T-helper 2 cell treated with Interferon-gamma antibody and Interleukin-4, amounts not matched to agents 5 μg/mL and 100 μg/mL, for 36 hours (primary cell): ENCODE measurements at regions not wholly inside any gene's neighbourhood (a gene's known extent, or its start where the extent isn't known, plus 50 kb on each side); places are given as distances from the start of the nearest gene placed in this dataset.
"Not testable (repeated sequence)": the region's sequence is repeated elsewhere in the genome, so short reads cannot be mapped to it uniquely, and the experiment has no call there.

Source experiments
- DNase-seq: peaks from one replicate; pipeline ENCODE4 v3.0.0; 2021; ENCODE audit warnings: low spot score
- H3K27ac Mint-ChIP-seq: one replicate; pipeline ENCODE4 v1.8.0; 2021; ENCODE audit warnings: mild to moderate bottlenecking, mixed read lengths
- H3K27me3 Mint-ChIP-seq: one replicate; pipeline ENCODE4 v1.8.0; 2021; ENCODE audit warnings: low read depth, mixed read lengths
- H3K36me3 Mint-ChIP-seq: one replicate; pipeline ENCODE4 v1.8.0; 2021; ENCODE audit warnings: low read depth, mixed read lengths
- H3K4me1 Mint-ChIP-seq: one replicate; pipeline ENCODE4 v1.8.0; 2021; ENCODE audit warnings: low read depth, mixed read lengths
- H3K4me3 Mint-ChIP-seq: one replicate; pipeline ENCODE4 v1.8.0; 2022; ENCODE audit warnings: mild to moderate bottlenecking, moderate library complexity, mixed read lengths
- H3K9me3 Mint-ChIP-seq: one replicate; pipeline ENCODE4 v1.8.0; 2021; ENCODE audit warnings: mixed read lengths

- Mint-ChIP-seq H3K9me3 (no peaks in the 10 kb centered on the region), H3K4me3 (peak overlapping the region; percentile 53), H3K27me3 (peaks cover 14% of the 10 kb centered on the region), H3K27ac (no peak overlapping the region), H3K36me3 (no peaks in the 10 kb centered on the region), H3K4me1 (peaks cover 28% of the 10 kb centered on the region)
- DNase-seq, result no peak
Observed at GRCh38 chr7:142496545-142496991, 238.7 kb upstream of the PRSS58 start.

GRCh38 chr7:142495879-142496278 is 238.0 kb upstream of the PRSS58 start:
- H3K4me3 Mint-ChIP-seq, DNase-seq, H3K36me3 Mint-ChIP-seq, H3K9me3 Mint-ChIP-seq, H3K27ac Mint-ChIP-seq: not testable (repeated sequence)
- H3K27me3 Mint-ChIP-seq, result peaks cover 17% of the 10 kb centered on the region
- peaks cover 26% of the 10 kb centered on the region for H3K4me1 Mint-ChIP-seq

GRCh38 chr7:142495301-142495700 is 237.4 kb upstream of the PRSS58 start:
- Mint-ChIP-seq H3K4me1 (peaks cover 21% of the 10 kb centered on the region), H3K27me3 (peaks cover 17% of the 10 kb centered on the region)
- not testable (repeated sequence) for DNase-seq, H3K9me3 Mint-ChIP-seq, H3K27ac Mint-ChIP-seq, H3K36me3 Mint-ChIP-seq, H3K4me3 Mint-ChIP-seq

- Mint-ChIP-seq H3K27ac (no peak overlapping the region), H3K4me3 (no peak overlapping the region)
- no peak for DNase-seq
Observed at GRCh38 chr7:142494021-142494420, 236.2 kb upstream of the PRSS58 start.

GRCh38 chr7:142488842-142489241 is 231.0 kb upstream of the PRSS58 start:
- no peaks in the 10 kb centered on the region for H3K36me3 Mint-ChIP-seq
- peaks cover 8% of the 10 kb centered on the region for H3K4me1 Mint-ChIP-seq
- DNase-seq, result no peak
- H3K4me3 Mint-ChIP-seq, result no peak overlapping the region
- H3K27ac Mint-ChIP-seq, result no peak overlapping the region
- no peaks in the 10 kb centered on the region for H3K9me3 Mint-ChIP-seq
- peaks cover 5% of the 10 kb centered on the region for H3K27me3 Mint-ChIP-seq

More at GRCh38 chr7:142494021-142494420, 236.2 kb upstream of the PRSS58 start:
- Mint-ChIP-seq H3K36me3 (no peaks in the 10 kb centered on the region), H3K27me3 (peaks cover 19% of the 10 kb centered on the region), H3K4me1 (peaks cover 15% of the 10 kb centered on the region), H3K9me3 (no peaks in the 10 kb centered on the region)

- no peak for DNase-seq
- H3K36me3 Mint-ChIP-seq, result no peaks in the 10 kb centered on the region
Observed at GRCh38 chr7:142488036-142488633, 230.3 kb upstream of the PRSS58 start.

GRCh38 chr7:142487565-142487964 is 229.7 kb upstream of the PRSS58 start:
- H3K4me3 Mint-ChIP-seq, H3K27ac Mint-ChIP-seq, H3K27me3 Mint-ChIP-seq, H3K36me3 Mint-ChIP-seq, DNase-seq, H3K9me3 Mint-ChIP-seq: not testable (repeated sequence)
- peaks cover 14% of the 10 kb centered on the region for H3K4me1 Mint-ChIP-seq

More at GRCh38 chr7:142488036-142488633, 230.3 kb upstream of the PRSS58 start:
- Mint-ChIP-seq H3K27ac (no peak overlapping the region), H3K27me3 (peaks cover 5% of the 10 kb centered on the region), H3K4me1 (peaks cover 10% of the 10 kb centered on the region), H3K9me3 (no peaks in the 10 kb centered on the region), H3K4me3 (no peak overlapping the region)

- Mint-ChIP-seq H3K9me3 (no peaks in the 10 kb centered on the region), H3K4me3 (no peak overlapping the region), H3K27me3 (peaks cover 5% of the 10 kb centered on the region), H3K36me3 (no peaks in the 10 kb centered on the region), H3K4me1 (peaks cover 16% of the 10 kb centered on the region), H3K27ac (no peak overlapping the region)
- DNase-seq, result no peak
Observed at GRCh38 chr7:142487124-142487523, 229.3 kb upstream of the PRSS58 start.

- H3K9me3 Mint-ChIP-seq, result no peaks in the 10 kb centered on the region
- H3K27ac Mint-ChIP-seq, result peak overlapping the region; percentile 33
- H3K4me1 Mint-ChIP-seq, result peaks cover 20% of the 10 kb centered on the region
- peaks cover 2% of the 10 kb centered on the region for H3K27me3 Mint-ChIP-seq
- no peak for DNase-seq
- H3K36me3 Mint-ChIP-seq, result no peaks in the 10 kb centered on the region
- no peak overlapping the region for H3K4me3 Mint-ChIP-seq
Observed at GRCh38 chr7:142485617-142486226, 227.9 kb upstream of the PRSS58 start.

GRCh38 chr7:142483659-142484317 is 225.9 kb upstream of the PRSS58 start:
- Mint-ChIP-seq H3K27me3 (no peaks in the 10 kb centered on the region), H3K27ac (no peak overlapping the region), H3K4me3 (no peak overlapping the region), H3K9me3 (no peaks in the 10 kb centered on the region), H3K36me3 (no peaks in the 10 kb centered on the region), H3K4me1 (peaks cover 22% of the 10 kb centered on the region)
- no peak for DNase-seq

GRCh38 chr7:142482891-142483658 is 225.2 kb upstream of the PRSS58 start:
- Mint-ChIP-seq H3K4me3 (peak overlapping the region; percentile 12), H3K36me3 (no peaks in the 10 kb centered on the region), H3K27me3 (no peaks in the 10 kb centered on the region), H3K9me3 (no peaks in the 10 kb centered on the region), H3K4me1 (peaks cover 29% of the 10 kb centered on the region), H3K27ac (peak overlapping the region; percentile 84)
- DNase-seq, result peak; percentile 35

GRCh38 chr7:142481548-142481947 is 223.7 kb upstream of the PRSS58 start:
- no peaks in the 10 kb centered on the region for H3K27me3 Mint-ChIP-seq
- H3K36me3 Mint-ChIP-seq, result no peaks in the 10 kb centered on the region
- H3K9me3 Mint-ChIP-seq, result no peaks in the 10 kb centered on the region
- H3K4me3 Mint-ChIP-seq, result no peak overlapping the region
- peak overlapping the region; percentile 46 for H3K27ac Mint-ChIP-seq
- H3K4me1 Mint-ChIP-seq, result peaks cover 43% of the 10 kb centered on the region
- no peak for DNase-seq

- no peaks in the 10 kb centered on the region for H3K27me3 Mint-ChIP-seq
- DNase-seq, result peak; percentile 39
- H3K4me1 Mint-ChIP-seq, result peaks cover 40% of the 10 kb centered on the region
Observed at GRCh38 chr7:142478479-142479220, 220.8 kb upstream of the PRSS58 start.

More at GRCh38 chr7:142478479-142479220, 220.8 kb upstream of the PRSS58 start:
- no peaks in the 10 kb centered on the region for H3K36me3 Mint-ChIP-seq
- peak overlapping the region; percentile 6 for H3K27ac Mint-ChIP-seq
- H3K4me3 Mint-ChIP-seq, result peak overlapping the region; percentile 53
- no peaks in the 10 kb centered on the region for H3K9me3 Mint-ChIP-seq
